ENCODE measurements at regions not wholly inside any gene's neighbourhood (a gene's known extent, or its start where the extent isn't known, plus 50 kb on each side); places are given as distances from the start of the nearest gene placed in this dataset.
"Not testable (repeated sequence)": the region's sequence is repeated elsewhere in the genome, so short reads cannot be mapped to it uniquely, and the experiment has no call there.

DNA sequence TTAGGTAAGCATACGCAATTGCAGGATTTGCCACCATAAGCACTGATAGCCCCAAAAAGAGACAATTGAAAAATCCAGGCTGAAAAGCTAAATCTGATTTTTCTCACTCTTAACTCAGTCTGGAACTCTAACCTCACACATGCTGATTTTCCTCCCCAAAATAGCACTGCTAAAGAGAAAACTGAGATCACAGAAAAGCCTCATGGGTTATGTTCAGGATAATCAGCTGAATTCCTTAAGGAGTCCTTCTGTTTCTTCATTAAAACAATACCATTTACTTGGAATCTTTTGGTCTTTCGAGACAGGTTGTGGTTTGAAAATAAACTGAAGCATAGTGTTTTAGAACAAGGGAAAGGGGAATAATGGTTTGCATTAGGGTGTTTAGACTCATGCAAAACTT lies 144.3 kb upstream of the LRRN1 start:
- Mint-ChIP-seq H3K27ac (no peak overlapping the region), H3K4me1 (no peaks in the 10 kb centered on the region), H3K9me3 (no peaks in the 10 kb centered on the region), H3K27me3 (no peaks in the 10 kb centered on the region), H3K4me3 (no peak overlapping the region)
- DNase-seq (no peak), ATAC-seq (no peak)

GRCh38 chr3:3648988-3649679 lies 150.1 kb upstream of the LRRN1 start:
- H3K27ac Mint-ChIP-seq = no peak overlapping the region
- no peaks in the 10 kb centered on the region for H3K4me1 Mint-ChIP-seq
- DNase-seq (no peak), ATAC-seq (no peak)
- H3K4me3 Mint-ChIP-seq = no peak overlapping the region
- H3K9me3 Mint-ChIP-seq = no peaks in the 10 kb centered on the region
- H3K27me3 Mint-ChIP-seq = no peaks in the 10 kb centered on the region

- Mint-ChIP-seq H3K27ac (no peak overlapping the region), H3K9me3 (no peaks in the 10 kb centered on the region), H3K4me1 (no peaks in the 10 kb centered on the region), H3K4me3 (no peak overlapping the region), H3K27me3 (peaks cover 6% of the 10 kb centered on the region)
- ATAC-seq (no peak), DNase-seq (no peak)
Measured at GRCh38 chr3:3646934-3647333, 152.3 kb upstream of the LRRN1 start.

DNA sequence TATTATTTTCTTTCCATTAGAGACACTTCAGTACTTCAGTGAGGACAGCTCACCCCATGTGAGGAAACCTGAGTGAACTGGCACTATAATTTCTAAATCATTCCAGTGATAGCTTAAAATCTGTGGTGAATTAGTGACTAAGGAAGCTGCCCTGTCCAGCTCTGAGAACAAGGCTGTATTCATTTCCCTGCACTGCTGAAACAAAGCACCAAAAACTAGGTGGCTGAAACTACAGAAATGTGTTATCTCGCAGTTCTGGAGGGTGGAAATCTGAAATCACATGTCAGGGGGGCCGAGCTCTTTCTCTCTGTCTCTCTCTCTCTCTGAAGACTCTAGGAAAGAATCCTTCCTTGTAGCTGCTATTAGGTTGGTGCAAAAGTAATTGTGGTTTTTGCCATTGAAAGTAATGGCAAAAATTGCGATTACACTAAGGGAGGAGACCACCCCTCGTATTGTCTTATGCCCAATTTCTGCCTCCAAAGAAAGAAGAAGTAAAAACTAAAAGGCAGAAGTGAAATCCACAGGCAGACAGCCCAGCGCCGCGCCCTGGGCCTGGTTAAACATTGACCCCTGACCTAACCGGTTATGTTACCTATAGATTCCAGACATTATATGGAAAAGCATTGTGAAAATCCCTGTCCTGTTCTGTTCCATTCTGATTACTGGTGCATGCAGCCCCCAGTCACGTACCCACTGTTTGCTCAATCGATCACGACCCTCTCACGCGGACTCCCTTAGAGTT lies 153.0 kb upstream of the LRRN1 start:
- H3K4me3 Mint-ChIP-seq, DNase-seq: not testable (repeated sequence)

DNA sequence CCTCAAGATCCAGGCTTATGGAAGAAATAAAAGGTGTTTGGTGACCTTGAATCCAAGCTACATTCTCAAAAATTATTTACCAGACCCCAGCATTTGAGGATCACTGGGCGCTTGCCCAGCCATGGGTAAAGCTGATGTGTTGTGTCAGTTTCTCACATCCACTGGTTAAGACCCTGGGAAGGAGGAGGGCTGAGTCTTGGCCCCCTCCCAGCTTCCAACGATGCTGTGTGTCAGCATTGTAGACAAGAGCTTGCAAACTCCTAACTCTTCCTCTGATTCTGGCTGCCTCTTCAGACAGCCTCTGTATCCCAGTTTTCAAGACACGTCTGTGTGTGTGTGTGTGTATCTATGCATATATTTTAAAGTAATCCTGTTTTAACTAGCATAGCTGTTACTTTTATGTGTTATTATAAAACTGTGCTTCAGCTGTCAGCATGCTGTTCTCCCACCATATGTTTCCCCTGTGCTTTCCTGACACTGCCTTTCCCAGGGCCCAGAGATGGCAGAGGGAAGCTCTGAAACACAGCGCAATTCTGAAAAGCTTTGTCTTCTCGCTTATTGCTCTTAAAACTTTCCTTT lies 157.3 kb upstream of the LRRN1 start:
- DNase-seq = no peak
- no peaks in the 10 kb centered on the region for H3K9me3 Mint-ChIP-seq
- H3K27me3 Mint-ChIP-seq = peaks cover 6% of the 10 kb centered on the region
- no peaks in the 10 kb centered on the region for H3K4me1 Mint-ChIP-seq
- H3K27ac Mint-ChIP-seq = no peak overlapping the region
- no peak overlapping the region for H3K4me3 Mint-ChIP-seq
- ATAC-seq = no peak

More for the DNA sequence above, 153.0 kb upstream of the LRRN1 start:
- H3K9me3 Mint-ChIP-seq, H3K4me1 Mint-ChIP-seq, ATAC-seq, H3K27ac Mint-ChIP-seq, H3K27me3 Mint-ChIP-seq: not testable (repeated sequence)

DNA sequence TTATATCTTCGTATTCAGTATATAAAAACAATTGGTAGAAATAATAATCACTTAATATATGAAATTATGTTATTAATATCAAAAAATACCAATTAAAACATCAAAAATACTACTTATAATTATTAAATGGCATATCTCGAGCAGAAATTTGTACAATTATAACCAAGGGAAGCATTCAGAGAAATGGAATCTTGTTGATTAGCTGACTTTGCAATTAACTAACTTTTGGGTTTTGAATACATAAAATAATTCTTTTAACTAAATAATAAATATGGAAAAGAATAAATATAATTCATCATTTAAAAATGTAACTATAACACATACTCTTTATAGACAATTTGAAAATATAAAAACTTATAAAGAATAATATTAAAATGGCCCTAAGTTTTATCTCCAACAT lies 160.2 kb upstream of the LRRN1 start:
- Mint-ChIP-seq H3K4me1 (no peaks in the 10 kb centered on the region), H3K9me3 (no peaks in the 10 kb centered on the region), H3K4me3 (no peak overlapping the region), H3K27ac (no peak overlapping the region), H3K27me3 (peaks cover 6% of the 10 kb centered on the region)
- ATAC-seq (no peak), DNase-seq (no peak)

DNA sequence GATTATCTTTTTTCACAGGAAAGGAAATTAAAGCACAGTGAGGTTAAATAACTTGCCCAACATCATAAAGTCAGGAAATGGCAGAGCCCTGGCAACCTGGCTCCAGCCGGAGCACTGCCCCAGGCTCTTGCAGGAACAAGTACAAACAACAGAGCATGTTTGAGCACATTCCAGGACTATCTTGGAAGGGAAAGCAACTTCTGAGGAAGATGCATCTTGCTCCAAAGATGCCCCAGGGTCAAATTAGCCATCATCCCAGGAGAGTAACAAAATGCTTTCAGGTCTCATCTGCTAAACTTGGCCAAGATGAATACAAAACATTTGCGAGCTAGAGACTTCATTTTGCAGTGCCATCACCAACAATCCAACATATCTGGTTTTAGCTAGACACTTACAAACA lies 162.4 kb upstream of the LRRN1 start:
- ATAC-seq = no peak
- Mint-ChIP-seq H3K4me1 (no peaks in the 10 kb centered on the region), H3K27me3 (no peaks in the 10 kb centered on the region), H3K27ac (no peak overlapping the region), H3K9me3 (no peaks in the 10 kb centered on the region), H3K4me3 (no peak overlapping the region)
- no peak for DNase-seq

GRCh38 chr3:3635109-3635508 lies 164.1 kb upstream of the LRRN1 start:
- ATAC-seq (no peak), DNase-seq (no peak)
- H3K27me3 Mint-ChIP-seq = no peaks in the 10 kb centered on the region
- H3K4me1 Mint-ChIP-seq = no peaks in the 10 kb centered on the region
- H3K9me3 Mint-ChIP-seq = no peaks in the 10 kb centered on the region
- H3K4me3 Mint-ChIP-seq = no peak overlapping the region
- H3K27ac Mint-ChIP-seq = no peak overlapping the region

DNA sequence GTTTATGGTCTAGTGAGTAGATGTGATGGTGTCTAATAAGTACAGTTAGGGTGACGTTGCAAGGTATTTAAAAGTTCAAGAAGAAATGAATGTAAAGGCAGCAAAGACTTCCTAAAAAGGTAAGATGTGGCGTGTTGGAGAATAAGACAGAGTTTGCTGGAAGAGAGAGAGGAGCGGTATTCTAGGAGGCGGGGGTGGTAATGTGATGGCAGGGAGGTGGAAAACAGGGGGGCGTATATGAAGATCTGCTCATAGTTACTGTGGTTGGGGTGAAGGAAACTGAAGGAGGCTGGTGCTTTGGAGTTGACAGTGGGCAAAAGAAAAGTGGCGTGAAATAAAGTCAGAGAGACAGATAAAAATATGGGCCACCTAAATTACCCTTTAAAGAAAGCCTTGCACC lies 164.9 kb upstream of the LRRN1 start:
- Mint-ChIP-seq H3K4me3 (no peak overlapping the region), H3K27ac (no peak overlapping the region), H3K4me1 (no peaks in the 10 kb centered on the region), H3K9me3 (no peaks in the 10 kb centered on the region), H3K27me3 (no peaks in the 10 kb centered on the region)
- ATAC-seq (no peak), DNase-seq (no peak)

- Mint-ChIP-seq H3K27me3 (no peaks in the 10 kb centered on the region), H3K4me1 (no peaks in the 10 kb centered on the region), H3K27ac (no peak overlapping the region), H3K9me3 (no peaks in the 10 kb centered on the region), H3K4me3 (no peak overlapping the region)
- DNase-seq (no peak), ATAC-seq (no peak)
Measured at GRCh38 chr3:3633761-3634160, 165.5 kb upstream of the LRRN1 start.

DNA sequence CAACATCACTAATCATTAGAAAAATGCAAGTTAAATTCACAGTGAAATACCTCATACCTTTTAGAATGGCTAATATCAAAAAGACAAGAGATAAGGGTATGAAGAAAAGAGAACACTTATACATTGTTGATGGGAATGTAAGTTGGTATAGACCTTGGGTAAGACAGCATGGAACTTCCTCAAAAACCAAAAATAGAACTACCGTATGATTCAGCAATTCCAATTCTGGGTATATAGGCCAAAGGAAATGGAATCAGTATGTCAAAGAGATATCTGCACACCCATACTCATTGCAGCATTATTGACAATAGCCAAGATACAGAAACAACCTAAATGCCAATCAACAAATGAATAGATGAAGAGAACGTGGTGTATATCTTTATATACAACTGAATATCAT lies 166.8 kb upstream of the LRRN1 start:
- Mint-ChIP-seq H3K4me1 (no peaks in the 10 kb centered on the region), H3K27ac (no peak overlapping the region), H3K4me3 (no peak overlapping the region), H3K27me3 (no peaks in the 10 kb centered on the region), H3K9me3 (no peaks in the 10 kb centered on the region)
- DNase-seq (no peak), ATAC-seq (no peak)

DNA sequence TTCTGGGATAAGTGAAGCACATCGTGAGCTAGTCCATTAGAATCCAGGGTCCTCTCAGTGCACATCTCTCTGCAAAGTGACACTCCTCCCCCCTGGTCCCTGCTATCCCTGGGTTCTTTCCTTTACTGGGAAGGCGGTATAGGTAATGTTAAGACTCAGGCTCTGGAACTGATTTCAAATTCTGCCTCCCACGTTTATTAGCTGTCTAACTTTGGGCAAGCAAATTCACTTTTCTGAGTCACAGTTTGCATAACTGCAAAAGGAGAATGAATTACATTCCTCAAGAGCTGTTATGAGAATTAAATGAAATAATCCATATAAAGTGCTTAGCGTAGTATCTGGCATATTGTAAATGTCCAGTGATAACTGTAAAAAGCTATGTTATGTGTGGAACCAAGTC lies 168.1 kb upstream of the LRRN1 start:
- Mint-ChIP-seq H3K27ac (no peak overlapping the region), H3K4me1 (no peaks in the 10 kb centered on the region), H3K4me3 (no peak overlapping the region), H3K9me3 (no peaks in the 10 kb centered on the region), H3K27me3 (no peaks in the 10 kb centered on the region)
- no peak for ATAC-seq
- no peak for DNase-seq

GRCh38 chr3:3629911-3630310 lies 169.3 kb upstream of the LRRN1 start:
- H3K27ac Mint-ChIP-seq = no peak overlapping the region
- no peaks in the 10 kb centered on the region for H3K9me3 Mint-ChIP-seq
- no peak overlapping the region for H3K4me3 Mint-ChIP-seq
- DNase-seq (no peak), ATAC-seq (no peak)
- H3K4me1 Mint-ChIP-seq = no peaks in the 10 kb centered on the region
- no peaks in the 10 kb centered on the region for H3K27me3 Mint-ChIP-seq

- ATAC-seq (no peak), DNase-seq (no peak)
- Mint-ChIP-seq H3K4me3 (no peak overlapping the region), H3K27me3 (no peaks in the 10 kb centered on the region), H3K27ac (no peak overlapping the region), H3K9me3 (no peaks in the 10 kb centered on the region), H3K4me1 (no peaks in the 10 kb centered on the region)
Measured at GRCh38 chr3:3628676-3629328, 170.4 kb upstream of the LRRN1 start.

GRCh38 chr3:3627114-3627513 lies 172.1 kb upstream of the LRRN1 start:
- DNase-seq = no peak
- no peak overlapping the region for H3K27ac Mint-ChIP-seq
- no peak overlapping the region for H3K4me3 Mint-ChIP-seq
- no peak for ATAC-seq
- H3K4me1 Mint-ChIP-seq = no peaks in the 10 kb centered on the region
- no peaks in the 10 kb centered on the region for H3K27me3 Mint-ChIP-seq
- no peaks in the 10 kb centered on the region for H3K9me3 Mint-ChIP-seq
